CD1c-positive myeloid dendritic cell (primary cell): ENCODE measurements at regions not wholly inside any gene's neighbourhood (a gene's known extent, or its start where the extent isn't known, plus 50 kb on each side); places are given as distances from the start of the nearest gene placed in this dataset.
"Not testable (repeated sequence)": the region's sequence is repeated elsewhere in the genome, so short reads cannot be mapped to it uniquely, and the experiment has no call there.

Experiments used
- DNase-seq: peaks from one replicate; pipeline ENCODE4 v3.0.0-alpha.2; 2016; ENCODE audit errors: extremely low spot score

DNA sequence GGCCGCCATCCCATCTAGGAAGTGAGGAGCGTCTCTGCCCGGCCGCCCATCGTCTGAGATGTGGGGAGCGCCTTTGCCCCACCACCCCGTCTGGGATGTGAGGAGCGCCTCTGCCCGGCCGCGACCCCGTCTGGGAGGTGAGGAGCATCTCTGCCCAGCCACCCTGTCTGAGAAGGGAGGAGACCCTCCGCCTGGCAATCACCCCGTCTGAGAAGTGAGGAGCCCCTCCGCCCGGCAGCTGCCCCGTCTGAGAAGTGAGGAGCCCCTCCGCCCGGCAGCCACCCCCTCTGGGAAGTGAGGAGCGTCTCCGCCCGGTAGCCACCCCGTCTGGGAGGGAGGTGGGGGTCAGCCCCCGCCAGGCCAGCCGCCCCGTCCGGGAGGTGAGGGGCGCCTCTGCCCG lies 194.2 kb upstream of the FBXL4 start:
- not testable (repeated sequence) for DNase-seq

DNA sequence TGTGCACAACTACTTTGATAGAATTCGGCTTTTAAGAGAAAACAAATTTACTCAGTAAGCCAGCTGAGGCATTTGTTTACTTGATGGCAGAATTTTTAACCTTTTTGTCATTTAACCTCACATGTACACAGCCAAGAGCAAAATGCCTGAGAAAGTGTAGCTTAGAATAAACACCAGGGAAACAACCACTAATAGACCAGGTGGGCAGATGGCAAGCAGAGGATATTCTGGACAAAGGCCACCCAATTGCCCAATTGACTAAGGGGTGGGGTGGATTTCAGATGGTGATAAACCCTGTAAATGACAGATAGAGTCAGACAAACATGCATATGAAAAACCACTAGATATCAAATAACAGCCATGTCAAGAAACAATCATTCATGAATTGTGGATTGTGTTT lies 190.7 kb upstream of the FBXL4 start:
- no peak for DNase-seq

DNA sequence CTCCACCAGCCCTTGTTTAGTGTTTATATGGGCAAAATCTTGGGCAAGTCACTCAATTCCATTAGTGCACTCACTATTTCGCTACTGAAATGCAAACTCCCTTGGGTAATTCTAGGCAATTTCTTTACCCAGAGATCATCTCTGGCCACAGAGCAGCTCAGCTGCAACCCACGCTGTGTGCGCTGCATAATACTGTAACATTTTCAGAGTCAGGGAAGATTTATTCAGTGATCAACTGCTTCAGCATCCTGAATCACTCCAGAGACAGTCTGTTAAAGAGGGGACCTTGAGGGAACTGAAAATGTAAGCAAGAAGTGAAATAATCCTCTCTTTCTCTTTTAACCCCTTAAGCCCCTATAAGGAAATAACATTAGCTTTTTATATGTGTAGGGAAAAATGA lies 189.6 kb upstream of the FBXL4 start:
- DNase-seq: no peak

DNA sequence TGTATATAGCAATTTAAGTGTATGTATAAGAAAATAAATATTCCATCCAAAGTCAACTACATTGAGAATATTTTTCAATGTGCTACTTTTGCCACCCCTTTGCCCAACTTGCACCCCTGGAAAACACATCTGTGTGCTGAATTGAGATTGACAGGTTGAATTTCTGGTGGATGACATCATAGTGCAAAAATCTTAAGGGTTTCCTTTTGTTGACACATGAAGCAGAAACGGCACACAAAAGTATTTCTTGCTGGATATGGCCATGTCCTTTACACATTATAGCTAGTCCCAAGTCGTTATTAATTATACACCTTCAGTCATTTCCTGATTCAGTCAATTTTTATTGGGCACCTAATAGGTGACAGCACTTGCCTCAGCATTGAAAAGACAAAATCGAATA lies 188.7 kb upstream of the FBXL4 start:
- DNase-seq: no peak

DNA sequence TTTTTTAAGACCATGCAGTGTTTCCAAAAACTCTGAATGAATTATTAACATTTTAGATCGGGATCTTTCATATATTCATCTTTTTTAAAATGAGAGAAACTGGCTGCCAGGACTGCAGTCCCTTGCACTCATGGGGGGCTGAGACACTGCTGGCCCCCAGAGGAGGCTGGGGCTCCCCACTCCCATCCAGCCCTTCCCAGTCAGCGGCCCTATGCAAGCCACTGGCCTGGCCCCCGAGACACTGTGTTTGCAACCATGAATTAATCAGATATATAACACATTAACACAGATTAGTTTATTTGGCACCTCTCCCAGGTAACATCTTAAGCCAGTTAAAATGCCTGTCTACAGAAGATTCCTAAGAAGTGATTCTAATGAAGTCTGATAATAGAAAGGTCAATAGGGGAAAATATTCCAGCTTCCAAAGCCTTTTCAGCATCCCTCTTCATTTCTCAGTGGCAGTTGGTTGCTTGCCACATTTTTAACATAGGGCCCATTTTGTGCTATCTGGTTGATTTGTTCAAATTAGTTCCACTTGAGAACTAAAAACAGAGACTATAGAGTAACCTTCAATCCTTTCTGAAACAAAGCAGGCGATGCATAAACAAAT lies 184.4 kb upstream of the FBXL4 start:
- no peak for DNase-seq

DNA sequence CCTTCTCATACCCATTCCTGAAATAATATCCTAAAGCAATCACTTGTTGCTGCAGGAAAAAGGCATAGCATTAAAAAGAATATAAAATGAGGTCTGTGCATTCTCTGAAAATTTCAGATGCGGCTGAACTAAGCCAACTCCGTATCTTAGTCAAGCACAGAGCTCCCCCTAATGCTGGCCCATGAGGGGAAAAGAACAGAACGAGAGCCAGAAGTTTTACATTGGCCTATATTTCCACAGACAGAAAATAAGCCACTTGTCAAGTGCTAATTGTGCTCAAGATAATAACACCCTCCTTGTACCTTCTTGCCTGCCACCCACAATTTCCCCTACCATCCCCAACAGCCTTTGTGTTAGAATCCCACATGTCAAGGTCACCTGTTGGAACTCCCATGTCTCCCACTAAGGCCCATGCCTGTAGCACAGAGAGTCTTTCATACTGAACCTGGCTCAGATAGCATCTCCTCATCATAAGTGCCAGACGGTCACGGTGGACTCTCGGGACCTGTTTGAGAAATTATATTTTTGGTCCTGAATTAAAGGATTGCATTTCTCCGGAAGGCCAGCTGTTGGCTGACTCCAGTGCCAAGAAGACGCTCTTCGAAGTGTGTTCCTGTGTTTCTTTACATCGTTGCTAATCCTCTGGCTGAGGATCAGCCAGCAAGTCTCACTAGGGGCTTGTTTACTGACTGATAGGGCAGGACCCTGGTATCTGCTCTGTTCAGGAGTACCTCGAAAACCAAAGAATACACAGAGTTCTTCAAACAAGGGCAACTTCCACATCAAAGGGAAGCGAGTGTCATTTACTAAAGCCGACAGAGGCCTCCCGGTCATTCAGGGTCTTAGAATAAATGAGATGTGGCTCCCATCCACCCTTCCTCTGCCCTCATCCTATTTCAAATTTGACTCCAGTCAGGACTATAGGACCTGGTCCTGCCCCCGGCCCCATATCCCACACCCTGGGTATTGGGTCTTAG lies 183.4 kb upstream of the FBXL4 start:
- DNase-seq: no peak

DNA sequence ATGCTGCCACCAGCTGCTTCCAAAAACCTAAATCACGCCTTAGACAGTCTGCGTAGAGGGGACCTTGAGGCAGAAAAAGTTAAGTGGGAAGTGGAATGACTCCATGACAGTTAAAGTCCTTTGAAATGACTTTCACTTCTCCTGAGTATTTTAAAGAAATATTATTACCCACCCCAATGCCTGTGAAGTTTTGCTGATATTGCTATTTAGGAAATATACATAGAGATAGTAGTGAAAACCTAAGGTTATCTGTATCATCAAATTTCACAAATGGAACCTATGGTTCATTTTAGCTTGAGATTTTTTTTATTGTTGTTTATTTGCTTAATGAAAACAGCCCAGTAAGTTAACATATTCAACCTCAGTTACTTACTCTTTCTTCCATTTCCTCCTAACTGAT lies 182.1 kb upstream of the FBXL4 start:
- DNase-seq: peak; percentile 5

DNA sequence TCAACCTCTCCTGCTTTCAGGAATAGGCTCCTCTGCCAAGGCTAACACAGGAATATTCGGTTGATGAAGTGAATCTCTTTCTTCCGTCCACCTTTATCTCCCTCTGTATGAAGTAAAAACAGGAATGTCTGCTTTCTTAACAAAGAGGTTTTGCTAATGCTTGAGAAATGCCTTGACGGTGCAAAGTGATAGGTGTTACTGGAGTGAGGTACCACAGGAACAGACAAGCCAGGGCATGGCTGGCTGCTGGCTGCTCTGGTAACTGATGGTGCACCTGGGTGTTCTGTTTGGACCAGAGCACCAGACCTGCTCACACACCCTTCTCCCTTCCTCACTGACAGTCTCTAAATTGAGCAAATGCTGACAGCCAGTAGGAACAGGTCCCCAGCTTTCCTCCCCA lies 174.0 kb upstream of the FBXL4 start:
- DNase-seq: no peak

DNA sequence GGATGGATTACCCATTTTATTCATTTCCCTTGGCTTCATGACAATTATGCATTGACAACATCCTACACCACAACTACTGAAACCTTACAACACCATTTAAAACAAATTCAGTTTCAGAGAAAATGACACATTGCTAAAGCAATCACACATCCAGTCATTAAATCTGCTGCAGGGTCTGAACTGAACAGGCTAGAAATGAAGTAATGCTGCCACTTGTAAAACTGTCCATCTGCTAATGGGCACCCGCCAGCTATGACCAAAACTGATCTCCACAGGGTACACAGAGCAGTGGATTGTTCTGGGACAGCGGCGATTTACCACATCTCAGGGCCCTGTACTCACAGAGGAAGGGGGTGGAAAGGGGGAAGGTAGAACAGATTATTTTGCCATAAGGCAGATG lies 172.9 kb upstream of the FBXL4 start:
- no peak for DNase-seq

DNA sequence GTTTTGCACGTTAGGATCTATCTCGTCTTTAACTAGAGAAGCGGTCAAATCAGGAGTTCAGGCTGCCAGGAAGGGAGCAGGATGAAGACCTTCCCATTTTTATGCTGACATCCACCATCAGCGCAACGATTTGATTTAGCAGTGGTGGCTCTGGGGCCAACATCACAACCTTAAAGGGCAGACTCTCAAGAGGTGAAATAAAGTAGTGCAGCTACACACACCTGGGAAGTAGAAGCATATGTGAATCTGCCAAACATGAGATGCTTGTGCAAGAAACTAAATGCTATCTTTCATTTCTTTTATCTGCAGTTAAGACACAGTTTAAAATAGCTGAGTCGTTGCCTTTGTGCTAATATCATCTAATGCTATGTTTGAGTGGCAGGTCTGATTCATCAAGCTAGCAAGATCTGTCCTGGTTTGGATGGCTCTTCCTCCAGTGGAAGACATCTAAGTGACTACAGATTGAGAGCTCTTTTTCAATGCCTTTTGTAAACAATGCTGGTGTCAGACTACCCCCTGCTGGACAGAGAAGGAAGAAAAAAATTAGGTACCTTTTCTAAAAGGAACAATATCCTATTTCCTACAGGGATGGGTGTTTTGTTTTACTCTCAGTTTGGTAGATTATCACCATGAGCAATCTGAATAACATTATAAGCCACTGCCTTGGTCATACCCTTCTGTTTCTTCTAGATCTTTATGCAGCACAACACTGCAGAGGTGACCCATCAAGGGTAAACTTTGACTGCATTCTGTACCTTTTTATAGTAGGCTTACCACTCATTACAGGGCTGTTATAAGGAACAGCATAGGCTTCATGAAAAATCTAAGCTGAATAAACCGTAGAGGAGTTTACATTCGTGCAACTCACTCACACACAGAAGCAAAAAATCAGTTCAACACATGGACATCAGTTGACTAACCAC lies 171.6 kb upstream of the FBXL4 start:
- peak; percentile 58 for DNase-seq

DNA sequence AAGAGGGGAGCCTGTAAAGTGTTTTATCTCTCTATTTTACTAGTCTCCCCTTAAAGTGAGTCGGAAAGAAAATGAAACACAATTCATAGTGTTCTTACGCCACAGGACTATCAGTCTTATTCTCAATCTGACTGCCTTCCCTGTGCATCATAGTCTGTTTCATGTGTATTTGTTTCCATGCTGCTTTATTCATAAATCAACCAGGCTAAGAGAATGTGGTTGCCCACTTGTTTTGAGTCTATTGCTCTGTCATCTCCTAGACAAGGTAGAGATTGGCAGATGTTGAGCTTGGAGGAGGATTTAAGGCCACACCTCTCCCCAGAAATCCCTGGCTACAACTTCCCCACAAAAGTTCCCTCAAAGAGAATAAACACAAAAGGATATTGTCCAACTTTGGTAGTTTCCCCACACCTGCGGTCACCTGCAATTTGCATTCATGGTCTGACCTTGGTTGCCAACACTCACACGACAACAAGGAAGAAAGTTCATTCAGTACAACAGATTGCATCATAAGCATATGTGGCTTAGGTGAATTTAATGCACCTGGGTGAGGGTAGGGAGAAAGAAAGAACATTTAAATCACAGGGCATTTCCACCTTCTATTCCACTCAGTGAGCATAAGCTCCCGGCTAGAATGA lies 167.1 kb upstream of the FBXL4 start:
- DNase-seq: no peak

DNA sequence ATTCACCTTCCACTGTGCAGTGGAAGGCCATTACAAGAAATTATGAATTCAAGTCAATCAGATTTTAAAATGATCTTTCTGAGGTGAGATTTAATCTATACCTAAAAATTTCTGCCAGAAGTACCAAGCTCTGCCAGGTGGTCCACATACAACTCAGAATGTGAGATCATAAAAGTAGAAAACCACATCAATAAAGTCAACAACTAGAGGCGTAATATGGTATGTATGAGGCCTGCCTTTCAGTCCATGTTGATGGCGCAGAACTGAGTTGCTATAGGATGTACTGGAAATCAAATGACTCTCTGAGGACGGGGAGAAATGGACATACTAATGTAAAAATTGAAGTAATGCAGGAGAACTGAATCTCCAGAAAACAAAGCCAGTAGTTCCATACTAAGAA lies 163.8 kb upstream of the FBXL4 start:
- no peak for DNase-seq

DNA sequence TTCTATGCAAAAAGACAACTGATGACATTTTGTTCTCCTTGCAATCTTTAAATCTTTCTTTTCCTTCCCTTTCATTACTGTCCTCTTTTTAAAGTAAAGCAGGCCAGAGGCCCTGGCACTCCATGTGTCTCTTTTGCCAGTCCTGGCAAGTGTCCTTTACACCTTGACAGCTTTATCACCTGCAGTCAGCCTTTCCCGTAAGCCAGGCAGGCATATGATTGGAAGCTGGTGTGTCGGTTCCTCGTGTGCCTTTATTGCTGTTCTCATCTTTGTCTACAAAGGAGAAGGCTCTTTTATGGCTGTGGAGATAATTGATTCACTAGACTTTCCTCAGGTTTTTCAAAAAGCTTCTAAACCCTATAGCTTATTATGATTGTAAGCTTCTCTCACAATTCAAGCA lies 162.3 kb upstream of the FBXL4 start:
- no peak for DNase-seq

DNA sequence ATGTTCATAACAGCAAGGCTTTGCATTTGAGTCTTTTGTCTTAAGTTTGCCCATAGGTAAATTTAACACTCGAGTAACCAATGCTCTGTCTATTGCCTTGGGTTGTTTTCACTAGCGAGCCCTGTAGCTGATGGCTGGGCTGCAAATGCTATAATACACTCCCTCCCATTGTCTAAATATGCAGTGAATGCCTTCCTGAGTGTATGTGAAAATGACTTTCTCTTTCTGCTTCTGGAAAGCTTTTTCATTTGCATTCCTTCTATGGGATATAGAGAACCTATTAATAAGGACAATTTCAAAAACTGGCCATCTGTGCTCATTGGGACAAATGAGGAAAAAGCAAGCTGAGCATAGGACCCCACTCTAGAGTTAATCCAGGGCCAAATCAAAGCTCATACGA lies 156.5 kb upstream of the FBXL4 start:
- no peak for DNase-seq

DNA sequence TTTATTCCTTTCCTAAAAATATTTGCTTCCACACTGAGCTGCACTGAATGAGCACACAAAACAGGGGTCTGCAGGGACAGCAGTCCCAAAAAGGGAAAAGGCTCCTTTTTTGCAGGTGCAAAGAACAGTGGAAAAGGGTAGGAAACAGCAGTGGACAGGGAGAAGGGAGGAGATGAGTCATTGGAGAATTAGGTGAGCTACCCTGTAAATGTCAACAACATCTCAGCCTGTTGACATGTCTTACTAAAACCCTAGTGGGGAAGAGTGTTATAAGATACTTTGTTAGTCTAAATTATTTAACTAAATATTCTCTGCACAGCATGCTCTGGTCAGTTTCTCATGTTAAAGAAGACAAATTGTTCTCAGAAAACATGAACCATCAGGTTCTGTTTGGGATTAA lies 151.5 kb upstream of the FBXL4 start:
- DNase-seq: no peak

DNA sequence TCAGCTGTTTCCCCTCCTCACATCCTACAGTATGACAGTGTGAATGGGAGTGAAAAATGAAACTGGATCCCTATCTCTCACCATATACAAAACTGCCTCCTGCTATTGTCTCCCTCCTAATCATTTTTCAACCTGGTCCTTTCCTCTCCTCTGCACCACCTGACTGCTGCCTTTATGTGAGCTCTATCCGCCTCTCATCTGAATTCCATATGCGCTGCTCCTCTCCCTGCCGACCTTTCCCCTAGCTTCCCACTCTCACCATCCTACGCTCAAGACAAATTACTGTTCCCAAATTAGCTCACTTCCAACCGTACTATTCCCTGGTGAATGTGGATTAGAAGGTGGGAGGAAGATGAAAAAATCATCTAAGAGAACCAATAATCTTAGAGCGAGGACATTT lies 148.4 kb upstream of the FBXL4 start:
- DNase-seq: no peak

DNA sequence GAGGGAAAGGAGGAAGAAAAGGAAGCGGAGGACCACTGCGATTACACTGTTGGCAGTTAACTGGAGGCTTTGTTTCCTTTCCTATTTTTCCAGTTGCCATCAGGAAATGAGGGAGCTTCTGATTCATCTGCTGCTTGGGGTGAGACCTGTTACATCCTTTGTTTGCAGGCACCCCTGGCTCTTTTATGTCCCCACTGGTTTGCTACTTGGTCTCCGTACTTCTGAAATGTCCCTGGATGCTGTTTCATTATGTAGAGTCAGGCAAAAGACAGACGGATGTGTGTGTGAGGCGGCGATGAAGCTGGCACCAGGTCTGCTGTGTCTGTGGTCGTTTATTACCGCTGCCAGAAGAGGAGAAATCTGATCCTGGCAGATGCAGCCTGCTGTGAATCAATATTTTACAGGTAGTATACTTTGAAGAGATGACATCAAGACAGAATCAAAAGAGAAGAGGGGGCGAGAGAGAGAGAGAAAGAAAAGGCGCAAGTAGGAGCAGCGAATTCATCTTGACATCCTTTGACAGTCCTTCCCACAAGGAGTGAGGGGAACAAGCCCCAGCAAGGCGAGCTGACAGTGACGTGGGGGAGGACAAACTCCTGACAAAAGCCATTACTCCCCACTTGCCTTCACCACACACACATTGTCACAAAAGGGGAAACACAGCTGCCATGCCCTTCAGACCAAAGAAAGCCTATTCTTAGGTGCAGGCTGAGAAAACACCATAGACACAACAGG lies 145.9 kb upstream of the FBXL4 start:
- no peak for DNase-seq

DNA sequence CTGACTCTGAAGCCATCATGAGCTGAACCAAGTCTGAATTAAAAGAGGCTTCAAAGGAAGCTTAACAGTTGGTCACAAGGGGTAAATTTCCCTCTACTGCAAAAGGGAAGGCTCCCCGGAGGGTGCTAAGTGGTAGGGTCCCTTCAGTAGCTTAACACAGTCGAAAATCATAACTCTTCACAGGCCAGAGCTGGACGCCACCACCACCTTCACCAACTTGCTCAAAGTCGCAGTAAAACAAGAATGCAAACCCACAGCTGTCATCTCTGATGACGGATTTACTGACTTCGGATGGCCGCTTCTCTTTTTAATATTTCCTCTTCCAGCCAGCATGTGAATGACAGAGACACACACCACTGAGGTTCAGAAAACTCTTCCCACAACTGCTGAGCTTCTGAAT lies 144.7 kb upstream of the FBXL4 start:
- DNase-seq: no peak

DNA sequence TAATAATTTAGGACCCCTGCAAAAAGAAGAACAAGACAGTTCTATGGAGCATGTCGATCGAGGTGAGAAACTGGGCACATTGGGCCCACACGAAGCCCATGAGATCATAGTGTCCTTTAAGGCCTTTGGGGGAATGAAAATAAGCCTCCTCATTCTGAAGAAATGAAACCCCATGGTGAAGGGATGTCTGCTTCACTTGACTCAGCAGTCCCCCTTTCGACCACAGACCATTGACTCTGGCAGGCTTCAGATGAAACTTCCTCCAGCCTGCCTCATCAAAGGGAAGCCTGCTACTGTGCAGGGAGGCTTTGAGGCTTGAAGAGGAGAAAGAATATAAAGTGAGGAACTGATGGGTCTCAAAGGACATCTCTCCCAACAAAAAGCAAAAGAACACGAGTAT lies 144.2 kb upstream of the FBXL4 start:
- DNase-seq: no peak

DNA sequence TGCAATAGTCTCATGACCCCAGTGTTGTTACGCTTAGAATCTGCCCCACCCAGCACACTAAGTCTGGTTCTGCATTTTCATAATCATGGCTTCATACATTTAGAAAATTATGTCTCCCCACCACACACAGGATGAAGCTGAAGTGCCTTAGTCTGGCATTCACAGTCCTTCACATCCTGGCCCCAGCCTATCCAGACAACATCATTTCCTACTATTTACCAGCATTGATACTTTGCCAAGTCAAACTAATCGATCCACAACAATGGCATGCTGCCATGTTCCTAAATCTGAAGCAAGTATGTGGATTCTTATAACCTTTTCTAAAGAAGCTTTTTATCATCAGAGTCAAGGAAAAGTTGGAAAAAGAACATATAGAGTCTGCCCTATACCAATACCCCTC lies 132.4 kb upstream of the FBXL4 start:
- DNase-seq: no peak

DNA sequence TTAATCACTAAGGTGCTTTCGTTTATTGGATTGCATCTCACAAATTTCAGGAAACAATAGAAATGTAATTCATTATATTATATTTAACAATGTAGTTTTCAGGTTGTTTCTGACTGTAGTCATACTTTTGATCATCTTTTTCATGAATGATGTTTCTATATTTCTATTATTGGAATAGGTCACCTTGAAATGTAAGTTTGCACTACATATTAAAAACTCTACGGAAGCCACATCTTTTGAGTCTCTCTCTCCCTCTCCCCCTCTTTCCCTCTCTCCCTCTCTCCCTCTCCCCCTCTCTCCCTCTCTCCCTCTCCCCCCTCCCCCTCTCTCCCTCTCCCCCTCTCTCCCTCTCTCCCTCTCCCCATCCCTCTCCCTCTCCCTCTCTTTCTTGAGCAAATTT lies 131.3 kb upstream of the FBXL4 start:
- DNase-seq: no peak
